K562 (cell line): ENCODE measurements at regions not wholly inside any gene's neighbourhood (a gene's known extent, or its start where the extent isn't known, plus 50 kb on each side); places are given as distances from the start of the nearest gene placed in this dataset.

Experiments used
- ATAC-seq: fragments of 200-7000 bp; cut with Tn5 transposase; 3 replicates; pipeline ENCODE4 v1.9.1; 2020; ENCODE audit warnings: moderate library complexity
- BruUV-seq: library from RNA; stranded (reverse); fragments of 400-500 nt; replicated peaks from 2 replicates; lab custom pipeline; 2021; lab: Mats Ljungman, UMichigan
- CTCF ChIA-PET: fragments of 300-600 bp; formaldehyde crosslinking; extraction: SDS; loops from one replicate; lab custom pipeline; 2021; ENCODE audit warnings: low intra/inter-chr PET ratio; lab: Yijun Ruan, JAX
- POLR2A ChIA-PET: fragments of 300-600, 350-650 bp; sonication (Branson Sonifier 250); formaldehyde crosslinking; extraction: SDS; loops from one replicate; lab custom pipeline; 2021; ENCODE audit warnings: antibody characterized with exemption, inconsistent platforms; lab: Yijun Ruan, JAX
- DNase-seq, 4 experiments: peaks; one replicate each; pipeline versions ENCODE4 v3.0.0 to v3.0.0-alpha.2; 2011 to 2018; ENCODE audit warnings: low spot score in 3 of 4, mixed read lengths in 3 of 4; ENCODE audit errors: extremely low read depth in 1 of 4
- FAIRE-seq: peaks from 2 replicates; lab custom pipeline; 2011; peaks lifted over from hg19 to GRCh38; lab: Jason Lieb, UNC
- H2AFZ ChIP-seq: 2 replicates; pipeline ENCODE4 v1.6.0; 2011; ENCODE audit warnings: low read depth, low read length, control low read depth, inconsistent platforms
- H3K27ac ChIP-seq: fragments of 200-600 bp; 3 replicates; pipeline ENCODE4 v1.8.0; 2011; ENCODE audit warnings: low read depth, mild to moderate bottlenecking, control low read depth, inconsistent platforms, low read length, moderate library complexity, mixed read lengths; ENCODE audit errors: extremely low read depth
- H3K27me3 ChIP-seq, 2 experiments: fragments of 300-600 bp in 1 of 2; 2 replicates in 1 of 2; 3 replicates in 1 of 2; pipeline versions ENCODE4 v1.6.0 to v1.8.0; 2011; ENCODE audit warnings: inconsistent platforms in 2 of 2, low read length in 2 of 2, mild to moderate bottlenecking in 1 of 2, mixed read lengths in 1 of 2, moderate library complexity in 1 of 2; ENCODE audit not compliant: control insufficient read depth in 2 of 2, insufficient read depth in 2 of 2
- H3K36me3 ChIP-seq: fragments of 300-600 bp; 3 replicates; pipeline ENCODE4 v1.8.0; 2011; ENCODE audit warnings: mild to moderate bottlenecking, low read length, inconsistent platforms; ENCODE audit not compliant: control insufficient read depth, insufficient read depth
- H3K4me1 ChIP-seq, 2 experiments: fragments of 200-600 bp in 1 of 2; replicated peaks in 1 of 2; 2 replicates in 1 of 2; 3 replicates in 1 of 2; pipeline versions ENCODE4 v1.5.1 to v1.8.0; 2011; ENCODE audit warnings: inconsistent platforms in 2 of 2, low read length in 2 of 2, mild to moderate bottlenecking in 1 of 2, mixed read lengths in 1 of 2, moderate library complexity in 1 of 2; ENCODE audit not compliant: control insufficient read depth in 2 of 2, insufficient read depth in 2 of 2
- H3K4me2 ChIP-seq: 2 replicates; pipeline ENCODE4 v1.6.1; 2011; ENCODE audit warnings: low read length, control low read depth, inconsistent platforms, mixed read lengths; ENCODE audit not compliant: insufficient read depth
- H3K4me3 ChIP-seq: fragments of 200-600 bp; sonication (generic), shearing (Covaris generic); 2 replicates; pipeline ENCODE4 v1.5.1; 2016; ENCODE audit warnings: control low read depth, inconsistent platforms
- H3K79me2 ChIP-seq: fragments of 200-600 bp; 3 replicates; pipeline ENCODE4 v1.8.0; 2011; ENCODE audit warnings: low read length, inconsistent platforms; ENCODE audit not compliant: control insufficient read depth, insufficient read depth
- H3K9ac ChIP-seq, 2 experiments: 2 replicates each; pipeline versions ENCODE4 v1.6.0 to v1.6.1; 2011; ENCODE audit warnings: low read depth in 2 of 2, low read length in 2 of 2, control low read depth in 1 of 2, inconsistent platforms in 1 of 2, mild to moderate bottlenecking in 1 of 2, mixed read lengths in 1 of 2; ENCODE audit not compliant: insufficient read depth in 1 of 2
- H3K9me1 ChIP-seq: one replicate; pipeline ENCODE4 v1.6.0; 2011; ENCODE audit warnings: inconsistent platforms, mild to moderate bottlenecking, low read length, moderate library complexity; ENCODE audit not compliant: control insufficient read depth, insufficient read depth
- H3K9me3 ChIP-seq: replicated peaks from 2 replicates; pipeline ENCODE4 v1.5.1; 2011; ENCODE audit warnings: low read depth, low read length, inconsistent platforms; ENCODE audit not compliant: control insufficient read depth, insufficient read depth
- H4K20me1 ChIP-seq: replicated peaks from 2 replicates; pipeline ENCODE4 v1.6.1; 2011; ENCODE audit warnings: low read length, inconsistent platforms, mixed read lengths; ENCODE audit not compliant: control insufficient read depth, insufficient read depth
- BCL6 ChIP-seq: fragments of 250-450 bp; sonication (Bioruptor Pico); IDR thresholded peaks from 2 replicates; pipeline ENCODE4 v1.4.0; 2020
- ETS1 ChIP-seq: conservative IDR thresholded peaks from 2 replicates; pipeline ENCODE4 v1.6.1; 2011; ENCODE audit warnings: low read depth, mild to moderate bottlenecking, low read length; ENCODE audit not compliant: control insufficient read depth
- FOS ChIP-seq: IDR thresholded peaks from 3 replicates; pipeline ENCODE4 v1.6.1; 2011; ENCODE audit not compliant: insufficient read length; ENCODE audit errors: extremely low read depth
- FOXA1 ChIP-seq: fragments of 450-650 bp; IDR thresholded peaks from 2 replicates; pipeline ENCODE4 v1.6.1; 2016; ENCODE audit warnings: mild to moderate bottlenecking, borderline replicate concordance
- FUS ChIP-seq: fragments of 200-400 bp; formaldehyde crosslinking; optimal IDR thresholded peaks from 2 replicates; pipeline ENCODE3; 2017; ENCODE audit warnings: low read depth, low read length
- HINFP ChIP-seq: fragments of 450-650 bp; conservative IDR thresholded peaks from 2 replicates; pipeline ENCODE4 v1.6.1; 2016; ENCODE audit warnings: missing genetic modification characterization, low read depth, mild to moderate bottlenecking, control low read depth, missing compliant biosample characterization
- HMGN3 ChIP-seq: IDR thresholded peaks from 2 replicates; pipeline ENCODE4 v1.6.1; 2011; ENCODE audit warnings: borderline replicate concordance, low read depth, mild to moderate bottlenecking, mixed read lengths, low read length; ENCODE audit not compliant: insufficient read length; ENCODE audit errors: extremely low read depth
- PURB ChIP-seq: sonication (generic); formaldehyde crosslinking; IDR thresholded peaks from 2 replicates; pipeline ENCODE4 v1.9.0; 2021; ENCODE audit warnings: low read depth, mild to moderate bottlenecking, missing genetic modification reagents
- RB1 ChIP-seq: fragments of 450-650 bp; IDR thresholded peaks from 2 replicates; pipeline ENCODE4 v1.6.1; 2017; ENCODE audit warnings: low read depth, mild to moderate bottlenecking
- TAF15 ChIP-seq: fragments of 200-400 bp; formaldehyde crosslinking; IDR thresholded peaks from 2 replicates; pipeline ENCODE4 v1.6.1; 2017; ENCODE audit warnings: mild to moderate bottlenecking, low read depth, low read length, moderate library complexity
- ZNF318 ChIP-seq, 2 experiments: fragments of 450-650 bp; IDR thresholded peaks; 2 replicates each; pipeline ENCODE4 v1.6.1; 2016; ENCODE audit warnings: mild to moderate bottlenecking in 2 of 2, borderline replicate concordance in 1 of 2, low read depth in 1 of 2, moderate library complexity in 1 of 2
- ZNF551 ChIP-seq: fragments of 250-450 bp; sonication (Bioruptor Pico); IDR thresholded peaks from 2 replicates; pipeline ENCODE4 v1.5.0; 2021; ENCODE audit warnings: mild to moderate bottlenecking, moderate library complexity
- ZNF57 ChIP-seq: fragments of 450-650 bp; formaldehyde crosslinking; IDR thresholded peaks from 2 replicates; pipeline ENCODE4 v1.4.0; 2020; ENCODE audit warnings: mild to moderate bottlenecking, moderate library complexity
- WGBS: fragments of 100-300 bp; shearing (Covaris generic); methylation state at CpG from one replicate; pipeline ENCODE4 v1.1.6; 2016; ENCODE audit warnings: low coverage, mixed read lengths; ENCODE audit not compliant: insufficient coverage; ENCODE audit errors: missing lambda C conversion rate; 5-methylcytosine and 5-hydroxymethylcytosine counted together
- in situ Hi-C: fragments of 300-500 bp; cut with MboI; formaldehyde crosslinking; loops from 4 replicates; pipeline ENCODE4 v1.15.0; 2018; ENCODE audit warnings: inconsistent platforms, mixed read lengths
- intact Hi-C: fragments of 100-400 bp; cut with micrococcal nuclease; formaldehyde crosslinking; loops from 2 replicates; pipeline ENCODE4 v1.14.2; 2022

GRCh38 chr12:89906824-89907223 lies 198.2 kb upstream of the ATP2B1 start:
- Histone ChIP-seq H3K27me3 (no peaks in the 10 kb centered on the region), H3K36me3 (no peaks in the 10 kb centered on the region), H3K4me3 (no peak overlapping the region), H3K4me2 (no peak overlapping the region), H3K9me1 (no peaks in the 10 kb centered on the region), H3K9me3 (no peaks in the 10 kb centered on the region), H2AFZ (no peak overlapping the region), H3K9ac (no peak overlapping the region), H4K20me1 (no peaks in the 10 kb centered on the region), H3K79me2 (no peaks in the 10 kb centered on the region), H3K4me1 (no peaks in the 10 kb centered on the region), H3K27ac (no peak overlapping the region)
- in situ Hi-C loops (no loop called here), intact Hi-C loops (no loop called here)
- CTCF ChIA-PET: no interaction called here
- WGBS: 0% methylated on average over 4 of the region's 4 CpGs
- BruUV-seq: no TSS peak
- FAIRE-seq (no peak), DNase-seq (no peak), ATAC-seq (no peak)
- POLR2A ChIA-PET: no interaction called here
- no peak for TF ChIP-seq ZNF318 (IDR thresholded peaks at IDR 0.05; ENCODE audit: borderline replicate concordance in 1 of 2, low read depth in 1 of 2)
- no peak for TF ChIP-seq ETS1
- no peak for TF ChIP-seq HMGN3
- TF ChIP-seq FOS: no peak
- no peak for TF ChIP-seq ZNF551 (CRISPR knock-in tag)
- TF ChIP-seq BCL6 (CRISPR knock-in tag): no peak
- no peak for TF ChIP-seq HINFP (tag)
- TF ChIP-seq PURB: no peak
- no peak for TF ChIP-seq FOXA1
- TF ChIP-seq TAF15: no peak
- no peak for TF ChIP-seq FUS
- no peak for TF ChIP-seq ZNF57 (CRISPR knock-in tag)
- no peak for TF ChIP-seq RB1
